B cell (primary cell): ENCODE measurements at regions not wholly inside any gene's neighbourhood (a gene's known extent, or its start where the extent isn't known, plus 50 kb on each side); places are given as distances from the start of the nearest gene placed in this dataset.

Source experiments
- ATAC-seq: fragments of 200-7000 bp; cut with Tn5 transposase; one replicate; pipeline ENCODE4 v1.10.0; 2021; ENCODE audit warnings: low read depth, mild to moderate bottlenecking, moderate number of reproducible peaks, moderate library complexity
- CTCF ChIA-PET: fragments of 350-600 bp; sonication (Branson Sonifier 250); formaldehyde crosslinking; loops from one replicate; lab custom pipeline; 2021; ENCODE audit warnings: antibody characterized with exemption, inconsistent platforms; lab: Charles Lee
- POLR2A ChIA-PET: fragments of 350-600 bp; sonication (Branson Sonifier 250); formaldehyde crosslinking; loops from one replicate; lab custom pipeline; 2021; ENCODE audit warnings: antibody characterized with exemption; lab: Charles Lee
- DNase-seq: peaks from one replicate; pipeline ENCODE4 v3.0.0; 2013
- H2AFZ ChIP-seq: 2 replicates; pipeline ENCODE4 v1.6.1; 2012; ENCODE audit warnings: mild to moderate bottlenecking, low read depth, low read length; ENCODE audit not compliant: insufficient read depth, poor library complexity, severe bottlenecking
- H3K27ac ChIP-seq, 2 donors: 1 replicate in 1 of 2; 2 replicates in 1 of 2; pipeline ENCODE4 v1.5.1; 2012 to 2013; ENCODE audit warnings: low read length in 2 of 2, mild to moderate bottlenecking in 2 of 2, moderate library complexity in 1 of 2
- H3K27me3 ChIP-seq, 4 experiments: fragments of 200-600 bp in 1 of 4; sonication (generic) in 1 of 4; replicated peaks in 1 of 4; 1 replicate in 2 of 4; 2 replicates in 2 of 4; pipeline versions ENCODE4 v1.6.1 to v1.7.0; 2013 to 2016; ENCODE audit warnings: low read length in 3 of 4, mild to moderate bottlenecking in 2 of 4, mixed read lengths in 1 of 4, moderate library complexity in 1 of 4; ENCODE audit not compliant: insufficient read depth in 4 of 4, control insufficient read depth in 3 of 4; ENCODE audit errors: control extremely low read depth in 1 of 4
- H3K36me3 ChIP-seq, 2 experiments: replicated peaks in 1 of 2; 1 replicate in 1 of 2; 2 replicates in 1 of 2; pipeline versions ENCODE4 v1.6.1 to v1.7.1; 2013; ENCODE audit warnings: low read length in 1 of 2; ENCODE audit not compliant: insufficient read depth in 2 of 2, control insufficient read depth in 1 of 2; ENCODE audit errors: control extremely low read depth in 1 of 2, extremely low read depth in 1 of 2
- H3K4me1 ChIP-seq, 2 donors: fragments of 200-600 bp in 1 of 2; sonication (generic) in 1 of 2; 1 replicate in 1 of 2; 2 replicates in 1 of 2; pipeline versions ENCODE4 v1.5.1 to v1.6.1; 2013 to 2017; ENCODE audit warnings: low read length in 2 of 2; ENCODE audit not compliant: control insufficient read depth in 2 of 2, insufficient read depth in 2 of 2
- H3K4me2 ChIP-seq: replicated peaks from 2 replicates; pipeline ENCODE3; 2012; ENCODE audit warnings: mild to moderate bottlenecking, low read depth, low read length; ENCODE audit not compliant: poor library complexity, severe bottlenecking
- H3K4me3 ChIP-seq, 5 experiments: fragments of 200-600 bp in 1 of 5; sonication (generic) in 1 of 5; 1 replicate in 3 of 5; 2 replicates in 2 of 5; pipeline versions ENCODE4 v1.5.1 to v1.7.0; 2011 to 2016; ENCODE audit warnings: low read length in 4 of 5, mild to moderate bottlenecking in 4 of 5, low read depth in 2 of 5, control low read depth in 1 of 5, moderate library complexity in 1 of 5; ENCODE audit not compliant: insufficient read depth in 1 of 5; ENCODE audit errors: control extremely low read depth in 1 of 5, extremely low read depth in 1 of 5
- H3K79me2 ChIP-seq: fragments of 200-600 bp; sonication (generic); one replicate; pipeline ENCODE4 v1.6.0; 2016; ENCODE audit warnings: low read length; ENCODE audit not compliant: control insufficient read depth, insufficient read depth
- H3K9ac ChIP-seq: fragments of 200-600 bp; sonication (generic); 2 replicates; pipeline ENCODE4 v1.6.1; 2017; ENCODE audit warnings: mild to moderate bottlenecking, low read length, moderate library complexity
- H3K9me3 ChIP-seq, 3 donors: one replicate each; pipeline versions ENCODE4 v1.6.1 to v1.7.1; 2013; ENCODE audit warnings: low read length in 2 of 3; ENCODE audit not compliant: control insufficient read depth in 2 of 3, insufficient read depth in 1 of 3; ENCODE audit errors: control extremely low read depth in 1 of 3
- H4K20me1 ChIP-seq: 2 replicates; pipeline ENCODE4 v1.6.0; 2012; ENCODE audit warnings: mild to moderate bottlenecking, low read length; ENCODE audit not compliant: insufficient read depth, control insufficient read depth, poor library complexity, severe bottlenecking
- H3K27ac Mint-ChIP-seq: one replicate; pipeline ENCODE4 v1.8.0; 2021; ENCODE audit warnings: mixed read lengths
- H3K27me3 Mint-ChIP-seq: one replicate; pipeline ENCODE4 v1.8.0; 2021; ENCODE audit warnings: mixed read lengths
- H3K4me1 Mint-ChIP-seq: one replicate; pipeline ENCODE4 v1.8.0; 2021; ENCODE audit warnings: mixed read lengths
- H3K4me3 Mint-ChIP-seq: one replicate; pipeline ENCODE4 v1.8.0; 2021; ENCODE audit warnings: mixed read lengths
- H3K9me3 Mint-ChIP-seq: one replicate; pipeline ENCODE4 v1.8.0; 2022; ENCODE audit warnings: mixed read lengths; ENCODE audit not compliant: insufficient read depth
- EZH2 ChIP-seq: IDR thresholded peaks from 2 replicates; pipeline ENCODE4 v1.6.1; 2012; ENCODE audit warnings: borderline replicate concordance, low read depth, mild to moderate bottlenecking, moderate library complexity, low read length; ENCODE audit not compliant: insufficient read depth, poor library complexity, severe bottlenecking
- WGBS: methylation state at CpG from one replicate; pipeline ENCODE4 v1.1.5; 2013; ENCODE audit warnings: missing lambda C conversion rate; ENCODE audit not compliant: insufficient coverage; 5-methylcytosine and 5-hydroxymethylcytosine counted together
- intact Hi-C: fragments of 100-400 bp; cut with micrococcal nuclease; formaldehyde crosslinking; loops from one replicate; pipeline ENCODE4 v1.10.0; 2022
- TF ChIP-seq, protein P1 (sequence below): fragments of 200-600 bp; IDR thresholded peaks from one replicate; pipeline ENCODE4 v1.8.0; 2022; ENCODE audit warnings: antibody characterized with exemption, mild to moderate bottlenecking

DNA sequence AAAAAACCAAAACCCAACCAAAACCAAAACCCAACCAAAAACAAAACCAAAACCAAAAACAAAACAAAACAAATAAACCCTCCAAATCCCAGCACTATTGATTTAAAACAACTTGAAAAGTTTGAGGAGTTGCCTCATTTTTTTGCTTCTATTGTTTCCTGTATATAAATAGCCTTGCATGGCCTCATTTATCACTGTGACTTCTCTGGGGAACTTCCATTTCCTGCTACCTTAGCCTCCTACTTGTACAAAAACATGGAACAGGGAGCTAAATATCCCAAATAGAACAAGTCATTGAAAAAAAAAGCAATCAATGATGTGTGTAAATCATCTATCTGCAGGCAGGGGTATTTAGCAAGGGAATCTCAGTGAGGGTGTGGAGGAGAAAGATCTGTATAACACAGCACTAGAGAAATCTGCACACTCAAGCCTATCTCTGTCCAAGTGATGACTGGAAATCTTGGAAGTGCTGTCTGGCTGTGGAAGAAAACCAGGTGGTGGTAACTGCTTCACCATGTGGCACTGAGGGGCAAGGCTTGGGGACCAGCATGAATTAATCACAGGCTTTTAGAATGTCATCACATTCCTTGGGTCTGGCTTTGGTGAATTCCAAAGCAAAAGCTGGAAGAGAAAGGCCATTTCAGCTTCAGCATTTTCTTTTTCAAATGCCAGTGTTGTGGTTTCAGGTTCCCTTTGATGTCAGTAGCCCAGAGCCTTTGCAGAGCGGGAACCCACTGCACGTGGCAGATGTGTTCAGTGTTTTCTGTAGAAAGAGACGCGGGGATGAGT, 349.5 kb upstream of the ZNF32 start:
- WGBS: 67% methylated on average over 3 of the region's 4 CpGs
- POLR2A ChIA-PET: no interaction called here
- peaks cover 5% of the 10 kb centered on the region for H3K27me3 Mint-ChIP-seq
- no peaks in the 10 kb centered on the region for H3K79me2 ChIP-seq
- intact Hi-C loops: no loop called here
- no peaks in the 10 kb centered on the region for H3K4me1 ChIP-seq
- H2AFZ ChIP-seq: no peak overlapping the region
- no peak overlapping the region for H3K4me3 Mint-ChIP-seq
- H3K27ac Mint-ChIP-seq: no peak overlapping the region
- H3K4me3 ChIP-seq: no peak overlapping the region
- no peaks in the 10 kb centered on the region for H4K20me1 ChIP-seq
- H3K9me3 ChIP-seq: peaks cover 0 to 4% (median 0%) of the 10 kb centered on the region in 3 donors
- peaks cover 6% of the 10 kb centered on the region for H3K9me3 Mint-ChIP-seq
- H3K27ac ChIP-seq: no peak overlapping the region
- no peaks in the 10 kb centered on the region for H3K36me3 ChIP-seq
- H3K9ac ChIP-seq: no peak overlapping the region
- no peak for DNase-seq
- H3K4me1 Mint-ChIP-seq: no peaks in the 10 kb centered on the region
- CTCF ChIA-PET: no interaction called here
- TF ChIP-seq, protein P1, sequence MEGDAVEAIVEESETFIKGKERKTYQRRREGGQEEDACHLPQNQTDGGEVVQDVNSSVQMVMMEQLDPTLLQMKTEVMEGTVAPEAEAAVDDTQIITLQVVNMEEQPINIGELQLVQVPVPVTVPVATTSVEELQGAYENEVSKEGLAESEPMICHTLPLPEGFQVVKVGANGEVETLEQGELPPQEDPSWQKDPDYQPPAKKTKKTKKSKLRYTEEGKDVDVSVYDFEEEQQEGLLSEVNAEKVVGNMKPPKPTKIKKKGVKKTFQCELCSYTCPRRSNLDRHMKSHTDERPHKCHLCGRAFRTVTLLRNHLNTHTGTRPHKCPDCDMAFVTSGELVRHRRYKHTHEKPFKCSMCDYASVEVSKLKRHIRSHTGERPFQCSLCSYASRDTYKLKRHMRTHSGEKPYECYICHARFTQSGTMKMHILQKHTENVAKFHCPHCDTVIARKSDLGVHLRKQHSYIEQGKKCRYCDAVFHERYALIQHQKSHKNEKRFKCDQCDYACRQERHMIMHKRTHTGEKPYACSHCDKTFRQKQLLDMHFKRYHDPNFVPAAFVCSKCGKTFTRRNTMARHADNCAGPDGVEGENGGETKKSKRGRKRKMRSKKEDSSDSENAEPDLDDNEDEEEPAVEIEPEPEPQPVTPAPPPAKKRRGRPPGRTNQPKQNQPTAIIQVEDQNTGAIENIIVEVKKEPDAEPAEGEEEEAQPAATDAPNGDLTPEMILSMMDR: no peak
- H3K27me3 ChIP-seq: peaks cover 0 to 2% (median 1%) of the 10 kb centered on the region in 4 experiments
- ATAC-seq: no peak
- H3K4me2 ChIP-seq: no peak overlapping the region

DNA sequence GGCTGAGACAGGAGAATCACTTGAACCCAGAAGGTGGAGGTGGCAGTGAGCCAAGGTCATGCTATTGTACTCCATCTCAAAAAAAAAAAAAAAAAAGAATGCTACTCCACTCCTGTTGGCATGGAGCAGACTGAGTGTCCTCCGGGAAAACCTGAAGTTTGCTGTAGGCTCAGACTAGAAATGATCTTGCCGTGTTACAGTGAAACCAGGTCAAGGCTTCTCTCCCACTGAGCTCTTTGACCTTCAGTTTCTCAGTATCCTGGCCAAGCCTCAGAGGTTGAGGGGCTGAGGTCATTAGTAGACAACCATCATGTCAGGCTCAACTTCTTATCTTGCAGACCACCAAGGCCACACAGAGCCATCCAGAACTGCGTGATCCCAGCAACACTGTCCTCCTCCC, 348.6 kb upstream of the ZNF32 start:
- ChIA-PET POLR2A (no interaction called here), CTCF (no interaction called here)
- Histone ChIP-seq H3K9me3 (peaks cover 0 to 8% (median 0%) of the 10 kb centered on the region in 3 donors), H4K20me1 (no peaks in the 10 kb centered on the region), H2AFZ (no peak overlapping the region), H3K79me2 (no peaks in the 10 kb centered on the region), H3K4me2 (no peak overlapping the region), H3K36me3 (no peaks in the 10 kb centered on the region), H3K27ac (no peak overlapping the region), H3K4me3 (no peak overlapping the region), H3K9ac (no peak overlapping the region), H3K4me1 (no peaks in the 10 kb centered on the region), H3K27me3 (peaks cover 0 to 2% (median 1%) of the 10 kb centered on the region in 4 experiments)
- DNase-seq (no peak), ATAC-seq (no peak)
- intact Hi-C loops: no loop called here
- H3K4me3 Mint-ChIP-seq: no peak overlapping the region
- TF ChIP-seq EZH2: no peak
- TF ChIP-seq, protein P1: no peak
- H3K27me3 Mint-ChIP-seq: peaks cover 5% of the 10 kb centered on the region
- H3K9me3 Mint-ChIP-seq: peaks cover 6% of the 10 kb centered on the region
- H3K27ac Mint-ChIP-seq: no peak overlapping the region
- 80% methylated on average over 3 of the region's 3 CpGs for WGBS
- H3K4me1 Mint-ChIP-seq: no peaks in the 10 kb centered on the region
